CD14-positive monocyte (primary cell): ENCODE measurements at regions not wholly inside any gene's neighbourhood (a gene's known extent, or its start where the extent isn't known, plus 50 kb on each side); places are given as distances from the start of the nearest gene placed in this dataset.

Source experiments
- DNase-seq, 3 donors: peaks; one replicate each; pipeline ENCODE4 v3.0.0-alpha.2; 2011 to 2022
- H2AFZ ChIP-seq: 2 replicates; pipeline ENCODE4 v1.6.0; 2012; ENCODE audit warnings: mild to moderate bottlenecking, low read depth, low read length, inconsistent platforms; ENCODE audit not compliant: insufficient read depth, poor library complexity, severe bottlenecking
- H3K27ac ChIP-seq, 2 donors: 1 replicate in 1 of 2; 2 replicates in 1 of 2; pipeline ENCODE4 v1.5.1; 2012 to 2013; ENCODE audit warnings: low read length in 2 of 2, control low read depth in 1 of 2, inconsistent platforms in 1 of 2, low read depth in 1 of 2, mild to moderate bottlenecking in 1 of 2
- H3K27me3 ChIP-seq, 2 donors: one replicate each; pipeline versions ENCODE4 v1.6.0 to v1.6.1; 2011 to 2013; ENCODE audit warnings: low read length in 2 of 2; ENCODE audit not compliant: control insufficient read depth in 2 of 2, insufficient read depth in 2 of 2
- H3K36me3 ChIP-seq, 2 donors: replicated peaks in 1 of 2; 1 replicate in 1 of 2; 2 replicates in 1 of 2; pipeline versions ENCODE4 v1.5.1 to v1.6.1; 2012 to 2013; ENCODE audit warnings: low read length in 2 of 2, control low read depth in 1 of 2, inconsistent platforms in 1 of 2, mild to moderate bottlenecking in 1 of 2; ENCODE audit not compliant: insufficient read depth in 2 of 2, control insufficient read depth in 1 of 2
- H3K4me1 ChIP-seq, 2 donors: 1 replicate in 1 of 2; 2 replicates in 1 of 2; pipeline versions ENCODE4 v1.5.1 to v1.6.1; 2012 to 2013; ENCODE audit warnings: low read length in 2 of 2, control low read depth in 1 of 2, inconsistent platforms in 1 of 2, mild to moderate bottlenecking in 1 of 2, moderate library complexity in 1 of 2; ENCODE audit not compliant: insufficient read depth in 2 of 2, control insufficient read depth in 1 of 2
- H3K4me2 ChIP-seq: replicated peaks from 2 replicates; pipeline ENCODE3; 2012; ENCODE audit warnings: low read length, moderate library complexity, mild to moderate bottlenecking; ENCODE audit not compliant: poor library complexity, severe bottlenecking; ENCODE audit errors: extremely low read depth
- H3K4me3 ChIP-seq, 3 experiments: fragments of 200-600 bp in 1 of 3; sonication (generic) in 1 of 3; replicated peaks in 1 of 3; 1 replicate in 2 of 3; 2 replicates in 1 of 3; pipeline ENCODE4 v1.5.1; 2011 to 2013; ENCODE audit warnings: low read length in 3 of 3, mild to moderate bottlenecking in 3 of 3, control low read depth in 2 of 3, low read depth in 2 of 3, inconsistent platforms in 1 of 3, moderate library complexity in 1 of 3
- H3K79me2 ChIP-seq: 2 replicates; pipeline ENCODE4 v1.6.0; 2012; ENCODE audit warnings: mild to moderate bottlenecking, control low read depth, inconsistent platforms, low read length, moderate library complexity; ENCODE audit not compliant: insufficient read depth
- H3K9ac ChIP-seq: 2 replicates; pipeline ENCODE4 v1.6.0; 2017; ENCODE audit warnings: low read length, mild to moderate bottlenecking; ENCODE audit not compliant: insufficient read depth, poor library complexity, severe bottlenecking
- H3K9me3 ChIP-seq, 2 donors: replicated peaks in 1 of 2; 1 replicate in 1 of 2; 2 replicates in 1 of 2; pipeline versions ENCODE4 v1.5.1 to v1.6.1; 2012 to 2013; ENCODE audit warnings: low read length in 2 of 2, control low read depth in 1 of 2; ENCODE audit not compliant: control insufficient read depth in 1 of 2, insufficient read depth in 1 of 2
- H4K20me1 ChIP-seq: 2 replicates; pipeline ENCODE4 v1.6.0; 2012; ENCODE audit warnings: mild to moderate bottlenecking, low read length, control low read depth, moderate library complexity; ENCODE audit not compliant: insufficient read depth
- H3K27ac Mint-ChIP-seq, 7 donors: one replicate each; pipeline ENCODE4 v1.8.0; 2020; ENCODE audit warnings: mild to moderate bottlenecking in 7 of 7, mixed read lengths in 7 of 7, moderate library complexity in 6 of 7, inconsistent platforms in 2 of 7
- H3K27me3 Mint-ChIP-seq, 3 donors: one replicate each; pipeline ENCODE4 v1.8.0; 2021 to 2022; ENCODE audit warnings: low read depth in 3 of 3, mild to moderate bottlenecking in 3 of 3, mixed read lengths in 3 of 3, moderate library complexity in 3 of 3, inconsistent platforms in 1 of 3
- H3K36me3 Mint-ChIP-seq, 2 donors: one replicate each; pipeline ENCODE4 v1.8.0; 2020; ENCODE audit warnings: mixed read lengths in 2 of 2, inconsistent platforms in 1 of 2, mild to moderate bottlenecking in 1 of 2
- H3K4me1 Mint-ChIP-seq: one replicate; pipeline ENCODE4 v1.8.0; 2020; ENCODE audit warnings: mild to moderate bottlenecking, mixed read lengths
- H3K4me3 Mint-ChIP-seq, 2 donors: one replicate each; pipeline ENCODE4 v1.8.0; 2020; ENCODE audit warnings: mild to moderate bottlenecking in 2 of 2, mixed read lengths in 2 of 2, moderate library complexity in 1 of 2
- H3K9me3 Mint-ChIP-seq, 7 donors: one replicate each; pipeline ENCODE4 v1.8.0; 2020 to 2022; ENCODE audit warnings: mixed read lengths in 7 of 7, mild to moderate bottlenecking in 6 of 7, moderate library complexity in 6 of 7, inconsistent platforms in 2 of 7
- CTCF ChIP-seq: fragments of 200-600 bp; IDR thresholded peaks from one replicate; pipeline ENCODE4 v1.8.0; 2022; ENCODE audit warnings: antibody characterized with exemption, mild to moderate bottlenecking
- WGBS: methylation state at CpG from one replicate; pipeline ENCODE4 v1.1.5; 2013; ENCODE audit warnings: missing lambda C conversion rate; ENCODE audit not compliant: insufficient coverage; 5-methylcytosine and 5-hydroxymethylcytosine counted together
- intact Hi-C, 2 donors: fragments of 100-400 bp; cut with micrococcal nuclease; formaldehyde crosslinking; loops; one replicate each; pipeline versions ENCODE4 v1.15.0 to v1.15.1; 2023

GRCh38 chr14:30427846-30428245 is 131.1 kb upstream of the G2E3 start:
- Histone ChIP-seq H3K9ac (no peak overlapping the region), H3K4me1 (no peaks in the 10 kb centered on the region), H3K4me3 (no peak overlapping the region), H3K27ac (no peak overlapping the region), H3K4me2 (no peak overlapping the region), H4K20me1 (no peaks in the 10 kb centered on the region), H3K9me3 (no peaks in the 10 kb centered on the region), H3K36me3 (no peaks in the 10 kb centered on the region), H2AFZ (no peak overlapping the region), H3K27me3 (no peaks in the 10 kb centered on the region), H3K79me2 (no peaks in the 10 kb centered on the region)
- intact Hi-C loops = no loop called here
- H3K36me3 Mint-ChIP-seq = no peaks in the 10 kb centered on the region
- H3K4me3 Mint-ChIP-seq = no peak overlapping the region
- no peaks in the 10 kb centered on the region for H3K4me1 Mint-ChIP-seq
- H3K27me3 Mint-ChIP-seq = peaks cover 5 to 12% (median 7%) of the 10 kb centered on the region in 3 donors
- H3K27ac Mint-ChIP-seq = no peak overlapping the region
- DNase-seq = no peak
- no peak for TF ChIP-seq CTCF
- H3K9me3 Mint-ChIP-seq = peaks cover 0 to 9% (median 2%) of the 10 kb centered on the region in 7 donors

DNA sequence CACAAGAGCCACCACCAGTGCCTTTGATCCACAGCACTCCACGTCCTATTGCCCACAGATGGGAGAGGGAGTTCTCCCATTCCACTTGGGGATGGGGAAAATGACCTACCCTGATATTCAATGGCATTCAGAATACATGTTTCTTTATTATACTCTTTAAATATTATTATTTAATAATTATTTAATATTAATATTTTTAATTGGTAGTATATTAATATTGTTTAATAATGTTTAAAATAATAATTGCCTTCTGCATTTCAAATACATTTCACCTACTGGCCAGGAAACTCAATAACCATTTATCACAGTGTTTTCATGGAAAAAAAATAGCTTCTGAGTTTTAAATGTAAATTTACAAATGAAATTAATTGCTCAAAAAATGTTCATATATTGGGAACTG is 127.4 kb upstream of the G2E3 start:
- H3K4me2 ChIP-seq = no peak overlapping the region
- no peak for DNase-seq

More for the DNA sequence above, 127.4 kb upstream of the G2E3 start:
- no peaks in the 10 kb centered on the region for H3K36me3 Mint-ChIP-seq
- no peak for TF ChIP-seq CTCF
- no peaks in the 10 kb centered on the region for H3K4me1 Mint-ChIP-seq
- WGBS = no CpG with 5 or more reads among the region's 1 CpG
- no peak overlapping the region for H3K9ac ChIP-seq
- no peaks in the 10 kb centered on the region for H3K9me3 ChIP-seq
- H3K4me1 ChIP-seq = no peaks in the 10 kb centered on the region
- intact Hi-C loops = no loop called here
- H2AFZ ChIP-seq = no peak overlapping the region
- no peak overlapping the region for H3K27ac Mint-ChIP-seq
- H3K4me3 Mint-ChIP-seq = no peak overlapping the region
- no peak overlapping the region for H3K27ac ChIP-seq
- no peaks in the 10 kb centered on the region for H3K79me2 ChIP-seq
- H3K36me3 ChIP-seq = no peaks in the 10 kb centered on the region
- no peaks in the 10 kb centered on the region for H3K27me3 ChIP-seq
- H3K9me3 Mint-ChIP-seq = peaks cover 0 to 9% (median 2%) of the 10 kb centered on the region in 7 donors
- H4K20me1 ChIP-seq = no peaks in the 10 kb centered on the region
- H3K4me3 ChIP-seq = no peak overlapping the region
- H3K27me3 Mint-ChIP-seq = peaks cover 3 to 8% (median 5%) of the 10 kb centered on the region in 3 donors
